ENCODE measurements at regions not wholly inside any gene's neighbourhood (a gene's known extent, or its start where the extent isn't known, plus 50 kb on each side); places are given as distances from the start of the nearest gene placed in this dataset.

DNA sequence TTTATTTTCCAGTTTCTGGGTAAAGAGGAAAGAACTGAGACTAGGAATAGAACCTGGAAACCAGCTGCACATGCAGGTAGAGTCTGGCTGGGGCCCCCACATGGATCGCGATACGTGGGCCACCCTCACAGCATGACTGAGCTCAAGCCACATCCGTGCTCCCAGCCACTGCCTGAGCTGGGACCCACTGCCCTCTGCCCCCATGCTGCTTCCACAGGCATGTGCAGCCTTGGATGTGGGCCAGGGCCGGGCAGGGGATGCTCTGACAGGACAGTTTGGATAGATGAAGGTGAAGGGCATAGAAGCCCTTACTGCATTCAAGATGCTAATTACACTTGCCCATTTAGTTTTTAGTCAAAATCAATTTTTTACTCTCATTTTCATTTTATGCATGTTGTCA, 321.2 kb downstream of the DCDC2C start:
- TF ChIP-seq, protein P1, sequence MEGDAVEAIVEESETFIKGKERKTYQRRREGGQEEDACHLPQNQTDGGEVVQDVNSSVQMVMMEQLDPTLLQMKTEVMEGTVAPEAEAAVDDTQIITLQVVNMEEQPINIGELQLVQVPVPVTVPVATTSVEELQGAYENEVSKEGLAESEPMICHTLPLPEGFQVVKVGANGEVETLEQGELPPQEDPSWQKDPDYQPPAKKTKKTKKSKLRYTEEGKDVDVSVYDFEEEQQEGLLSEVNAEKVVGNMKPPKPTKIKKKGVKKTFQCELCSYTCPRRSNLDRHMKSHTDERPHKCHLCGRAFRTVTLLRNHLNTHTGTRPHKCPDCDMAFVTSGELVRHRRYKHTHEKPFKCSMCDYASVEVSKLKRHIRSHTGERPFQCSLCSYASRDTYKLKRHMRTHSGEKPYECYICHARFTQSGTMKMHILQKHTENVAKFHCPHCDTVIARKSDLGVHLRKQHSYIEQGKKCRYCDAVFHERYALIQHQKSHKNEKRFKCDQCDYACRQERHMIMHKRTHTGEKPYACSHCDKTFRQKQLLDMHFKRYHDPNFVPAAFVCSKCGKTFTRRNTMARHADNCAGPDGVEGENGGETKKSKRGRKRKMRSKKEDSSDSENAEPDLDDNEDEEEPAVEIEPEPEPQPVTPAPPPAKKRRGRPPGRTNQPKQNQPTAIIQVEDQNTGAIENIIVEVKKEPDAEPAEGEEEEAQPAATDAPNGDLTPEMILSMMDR (IDR thresholded peaks at IDR 0.05; ENCODE audit: insufficient read depth, missing control alignments) = no peak

DNA sequence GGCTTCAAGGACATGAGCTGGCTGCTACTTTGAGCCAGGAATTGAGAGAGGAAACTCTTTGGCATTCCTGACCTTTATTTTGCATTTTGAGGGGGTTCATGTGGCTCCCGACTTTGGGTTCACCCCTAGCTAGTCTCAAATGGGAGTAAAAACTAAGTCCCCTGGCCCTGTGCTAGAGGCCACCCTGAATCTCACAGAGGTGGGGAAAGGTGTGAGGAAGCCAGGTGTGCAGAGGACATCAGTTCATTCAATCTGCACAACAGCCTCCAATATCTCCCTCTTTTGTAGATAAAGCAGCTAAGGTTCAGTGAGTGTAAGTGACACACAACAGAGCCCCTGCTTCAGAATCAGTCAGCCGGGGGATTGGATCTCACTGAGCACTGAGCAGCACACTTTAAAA, 325.7 kb downstream of the DCDC2C start:
- TF ChIP-seq, protein P1 (IDR thresholded peaks at IDR 0.05; ENCODE audit: insufficient read depth, missing control alignments) = no peak
- FAIRE-seq (no peak), DNase-seq (ENCODE audit: insufficient read length, low spot score) (no peak)

More for the DNA sequence above, 321.2 kb downstream of the DCDC2C start:
- FAIRE-seq = no peak
- DNase-seq (ENCODE audit: insufficient read length, low spot score) = no peak

DNA sequence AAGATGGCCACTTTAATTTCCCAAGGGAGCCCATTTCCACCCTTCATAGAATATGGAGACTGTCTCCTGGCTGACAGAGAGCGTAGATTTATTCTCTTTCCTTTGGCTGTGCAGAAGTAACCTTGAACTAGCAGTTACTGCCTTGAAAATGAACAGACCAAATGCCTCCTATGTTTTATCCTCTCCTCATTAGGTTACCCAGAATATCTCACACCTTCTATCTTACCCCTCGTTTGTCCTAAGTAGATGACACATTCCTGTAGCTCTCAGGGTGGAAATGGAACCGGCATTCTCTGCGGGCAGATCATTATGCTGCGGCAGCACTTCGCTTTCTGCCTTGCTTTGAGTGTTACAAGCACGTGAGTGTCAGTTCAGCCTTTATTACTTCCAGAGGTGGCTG, 336.5 kb downstream of the DCDC2C start:
- FAIRE-seq (no peak), DNase-seq (ENCODE audit: insufficient read length, low spot score) (no peak)
- TF ChIP-seq, protein P1 (IDR thresholded peaks at IDR 0.05; ENCODE audit: insufficient read depth, missing control alignments) = no peak

DNA sequence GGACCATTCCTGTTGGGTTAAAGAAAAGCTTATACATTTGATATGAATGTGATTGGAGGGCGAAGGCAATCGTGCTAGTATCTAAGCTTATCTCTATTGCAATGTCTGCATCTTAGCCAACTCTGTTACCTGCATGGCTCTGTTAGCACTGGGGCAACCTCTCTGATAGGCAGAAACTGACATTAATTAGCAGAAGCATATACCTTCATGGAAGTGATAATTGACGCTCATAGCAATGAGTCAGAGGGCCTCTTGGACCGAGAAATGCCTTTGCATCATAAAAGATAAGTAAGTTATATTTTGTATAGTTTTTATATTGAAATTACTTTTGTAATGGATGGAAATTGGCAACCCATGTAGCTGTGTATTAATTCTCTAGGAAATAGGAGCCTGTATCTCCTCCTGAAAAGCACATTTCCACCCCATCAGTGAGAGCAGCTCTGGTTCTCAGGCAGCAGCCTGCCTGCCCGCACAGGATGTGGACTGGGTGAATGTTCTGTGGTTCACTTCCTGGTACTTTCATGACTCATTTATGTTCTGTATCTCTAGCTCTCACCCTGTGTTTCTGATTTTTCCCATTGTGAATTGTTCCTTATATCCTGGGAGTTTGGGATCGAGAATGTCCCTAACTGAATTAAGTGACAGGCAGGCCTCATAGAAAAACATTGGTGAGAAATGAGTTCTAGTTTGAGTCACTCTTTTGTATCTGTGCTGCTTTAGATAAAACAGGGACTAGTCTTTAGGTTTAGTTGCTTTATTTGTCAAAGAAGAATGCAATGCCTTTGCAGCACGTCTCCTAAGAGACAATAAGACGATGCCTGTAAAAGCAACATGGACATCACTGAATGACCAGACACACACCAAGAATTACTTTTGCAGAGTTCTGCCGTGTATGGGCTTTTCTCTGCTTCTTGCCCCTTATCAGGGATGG, 344.9 kb downstream of the DCDC2C start:
- no peak for DNase-seq (ENCODE audit: insufficient read length, low spot score)

DNA sequence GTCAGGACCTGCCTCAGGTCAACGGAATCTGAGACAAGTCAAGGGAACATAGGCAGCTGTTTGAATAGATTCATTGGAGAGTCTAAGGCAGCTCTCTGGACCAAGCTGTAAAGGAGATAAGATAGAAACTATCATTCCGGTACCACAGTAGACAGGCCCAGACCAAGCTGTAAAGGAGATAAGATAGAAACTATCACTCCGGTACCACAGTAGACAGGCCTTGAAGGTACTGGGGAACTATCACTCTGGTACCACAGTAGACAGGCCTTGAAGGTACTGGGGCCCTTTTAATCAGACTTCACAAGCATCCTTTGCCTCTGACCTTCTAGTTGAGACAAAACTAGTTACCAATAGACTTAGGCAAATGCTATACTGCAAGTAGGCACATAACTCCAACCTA, 346.1 kb downstream of the DCDC2C start:
- no peak for FAIRE-seq
- TF ChIP-seq, protein P1 (IDR thresholded peaks at IDR 0.05; ENCODE audit: insufficient read depth, missing control alignments) = no peak

More for the DNA sequence above, 344.9 kb downstream of the DCDC2C start:
- FAIRE-seq = no peak
- TF ChIP-seq, protein P1 (IDR thresholded peaks at IDR 0.05; ENCODE audit: insufficient read depth, missing control alignments) = no peak

DNA sequence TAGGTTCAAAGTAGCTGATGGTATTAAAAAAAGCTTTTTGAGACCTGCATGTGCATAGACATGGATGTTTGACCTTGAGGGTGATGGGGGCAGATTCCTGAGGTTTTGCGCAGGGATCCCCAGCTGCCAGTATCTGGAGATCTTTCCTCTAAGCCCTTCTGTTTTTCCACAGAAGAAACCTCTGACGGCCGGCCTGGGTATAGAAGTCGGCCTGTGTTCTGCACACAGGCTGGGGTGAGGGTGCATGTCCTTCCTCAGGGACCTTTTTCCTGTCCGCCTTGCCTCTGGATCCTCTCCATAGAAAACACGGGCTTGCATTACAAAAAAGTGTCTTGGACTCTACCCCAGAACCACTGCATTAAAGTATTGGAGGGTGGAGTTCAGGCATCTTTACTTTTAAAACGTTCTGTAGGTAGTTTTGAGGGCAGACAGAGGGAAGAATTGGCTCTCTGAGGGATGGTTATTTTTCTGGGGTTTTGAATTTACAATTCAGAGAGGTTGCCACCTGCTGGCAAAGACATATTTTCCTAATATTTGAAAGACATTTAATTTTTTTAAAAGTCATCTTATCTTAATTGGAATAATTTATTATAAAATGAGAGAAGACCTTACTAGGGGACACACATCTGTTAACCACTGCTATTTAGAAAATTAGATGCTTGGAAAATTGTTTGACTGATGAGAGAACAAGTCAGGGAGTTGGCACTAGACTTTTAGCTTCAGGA, 350.6 kb downstream of the DCDC2C start:
- DNase-seq (ENCODE audit: insufficient read length, low spot score) (no peak), FAIRE-seq (no peak)
- TF ChIP-seq, protein P1 (IDR thresholded peaks at IDR 0.05; ENCODE audit: insufficient read depth, missing control alignments) = no peak

More for the DNA sequence above, 346.1 kb downstream of the DCDC2C start:
- no peak for DNase-seq (ENCODE audit: insufficient read length, low spot score)

Measured in D721Med (cell line).